GM23338 (cell line): ENCODE measurements at regions not wholly inside any gene's neighbourhood (a gene's known extent, or its start where the extent isn't known, plus 50 kb on each side); places are given as distances from the start of the nearest gene placed in this dataset.

Experiments used
- ATAC-seq: fragments of 200-7000 bp; cut with Tn5 transposase; 3 replicates; pipeline ENCODE4 v1.9.1; 2020
- DNase-seq: peaks from one replicate; pipeline ENCODE4 v3.0.0-alpha.2; 2015; ENCODE audit warnings: low spot score
- H2AFZ ChIP-seq: fragments of 200-600 bp; sonication (generic); 2 replicates; pipeline ENCODE4 v1.8.0; 2016; ENCODE audit warnings: antibody characterized with exemption, mild to moderate bottlenecking, moderate library complexity
- H3F3A ChIP-seq: fragments of 200-600 bp; sonication (generic); replicated peaks from 2 replicates; pipeline ENCODE4 v1.8.0; 2017; ENCODE audit warnings: antibody characterized with exemption, mixed run types, low read depth
- H3K27ac ChIP-seq: fragments of 200-600 bp; sonication (generic); 2 replicates; pipeline ENCODE4 v1.6.1; 2016; ENCODE audit warnings: low read depth
- H3K27me3 ChIP-seq: fragments of 200-600 bp; sonication (generic); 2 replicates; pipeline ENCODE4 v1.8.0; 2016; ENCODE audit warnings: mild to moderate bottlenecking, mixed run types, moderate library complexity; ENCODE audit not compliant: insufficient read depth
- H3K36me3 ChIP-seq: fragments of 200-600 bp; sonication (generic); 2 replicates; pipeline ENCODE4 v1.8.0; 2016; ENCODE audit warnings: mild to moderate bottlenecking; ENCODE audit not compliant: insufficient read depth
- H3K4me1 ChIP-seq: fragments of 200-600 bp; sonication (generic); 2 replicates; pipeline ENCODE4 v1.8.0; 2016; ENCODE audit warnings: mild to moderate bottlenecking, moderate library complexity; ENCODE audit not compliant: insufficient read depth
- H3K4me2 ChIP-seq: fragments of 200-600 bp; sonication (generic); 2 replicates; pipeline ENCODE4 v1.7.1; 2017; ENCODE audit warnings: mixed run types
- H3K4me3 ChIP-seq: fragments of 200-600 bp; sonication (generic); 2 replicates; pipeline ENCODE4 v1.6.1; 2016; ENCODE audit warnings: mixed run types
- H3K79me2 ChIP-seq: fragments of 200-600 bp; sonication (generic); replicated peaks from 2 replicates; pipeline ENCODE4 v1.8.0; 2017; ENCODE audit warnings: mild to moderate bottlenecking; ENCODE audit not compliant: insufficient read depth
- H3K9me2 ChIP-seq: fragments of 200-600 bp; sonication (generic); 2 replicates; pipeline ENCODE4 v1.8.0; 2017; ENCODE audit not compliant: insufficient read depth
- H4K20me1 ChIP-seq: fragments of 200-600 bp; sonication (generic); replicated peaks from 2 replicates; pipeline ENCODE4 v1.8.0; 2017; ENCODE audit warnings: mild to moderate bottlenecking; ENCODE audit not compliant: insufficient read depth
- H3K27ac Mint-ChIP-seq: 2 replicates; pipeline ENCODE4 v1.8.0; 2020; ENCODE audit warnings: inconsistent platforms, mild to moderate bottlenecking, moderate library complexity, mixed read lengths
- H3K27me3 Mint-ChIP-seq: 3 replicates; pipeline ENCODE4 v1.8.0; 2022; ENCODE audit warnings: low read depth, mild to moderate bottlenecking, moderate library complexity, mixed read lengths, inconsistent platforms; ENCODE audit not compliant: insufficient read depth, poor library complexity
- H3K36me3 Mint-ChIP-seq: 3 replicates; pipeline ENCODE4 v1.8.0; 2021; ENCODE audit warnings: low read depth, mild to moderate bottlenecking, inconsistent platforms, moderate library complexity, mixed read lengths
- H3K4me1 Mint-ChIP-seq: 3 replicates; pipeline ENCODE4 v1.8.0; 2020; ENCODE audit warnings: mild to moderate bottlenecking, inconsistent platforms, mixed read lengths
- H3K4me3 Mint-ChIP-seq: 3 replicates; pipeline ENCODE4 v1.8.0; 2021; ENCODE audit warnings: moderate library complexity, mild to moderate bottlenecking, inconsistent platforms, mixed read lengths
- H3K9me3 Mint-ChIP-seq: 3 replicates; pipeline ENCODE4 v1.8.0; 2020; ENCODE audit warnings: moderate library complexity, mild to moderate bottlenecking, inconsistent platforms, mixed read lengths
- CREB1 ChIP-seq: fragments of 250-450 bp; sonication (Bioruptor Pico); IDR thresholded peaks from 2 replicates; pipeline ENCODE4 v1.5.0; 2020; ENCODE audit warnings: low read depth, mild to moderate bottlenecking, moderate library complexity
- CTCF ChIP-seq, 2 experiments: fragments of 200-600 bp in 1 of 2; sonication (generic) in 1 of 2; conservative IDR thresholded peaks; 2 replicates each; pipeline versions ENCODE4 v1.5.1 to v1.6.1; 2016 to 2017; ENCODE audit warnings: antibody characterized with exemption in 2 of 2, low read depth in 2 of 2, mild to moderate bottlenecking in 2 of 2, moderate library complexity in 1 of 2
- ETS1 ChIP-seq: IDR thresholded peaks from 2 replicates; pipeline ENCODE4 v1.6.1; 2016; ENCODE audit warnings: antibody characterized with exemption
- EZH2 ChIP-seq: fragments of 200-600 bp; sonication (generic); IDR thresholded peaks from one replicate; pipeline ENCODE4 v1.8.0; 2017; ENCODE audit warnings: antibody characterized with exemption, mild to moderate bottlenecking, low read depth; ENCODE audit not compliant: unreplicated experiment
- EZH2phosphoT487 ChIP-seq: fragments of 200-600 bp; sonication (generic); IDR thresholded peaks from one replicate; pipeline ENCODE4 v1.8.1; 2018; ENCODE audit warnings: antibody characterized with exemption; ENCODE audit not compliant: unreplicated experiment
- JUNB ChIP-seq: IDR thresholded peaks from one replicate; pipeline ENCODE4 v1.6.1; 2016; ENCODE audit warnings: antibody characterized with exemption; ENCODE audit not compliant: unreplicated experiment
- NANOG ChIP-seq: IDR thresholded peaks from 2 replicates; pipeline ENCODE4 v1.6.1; 2016; ENCODE audit warnings: antibody characterized with exemption, borderline replicate concordance
- POLR2AphosphoS5 ChIP-seq: IDR thresholded peaks from 2 replicates; pipeline ENCODE4 v1.6.1; 2016; ENCODE audit warnings: antibody characterized with exemption, low read depth
- REST ChIP-seq: IDR thresholded peaks from one replicate; pipeline ENCODE4 v1.6.1; 2018; ENCODE audit warnings: antibody characterized with exemption; ENCODE audit not compliant: unreplicated experiment
- STAT1 ChIP-seq: IDR thresholded peaks from one replicate; pipeline ENCODE4 v1.6.1; 2016; ENCODE audit warnings: antibody characterized with exemption; ENCODE audit not compliant: unreplicated experiment
- ZNF114 ChIP-seq: fragments of 250-450 bp; sonication (Bioruptor Pico); IDR thresholded peaks from 2 replicates; pipeline ENCODE4 v1.5.0; 2020; ENCODE audit warnings: mild to moderate bottlenecking, moderate library complexity
- ZNF331 ChIP-seq: fragments of 250-450 bp; sonication (Bioruptor Pico); IDR thresholded peaks from 2 replicates; pipeline ENCODE4 v1.5.0; 2020; ENCODE audit warnings: low read depth, mild to moderate bottlenecking, moderate library complexity
- TF ChIP-seq, protein P1 (sequence below): fragments of 250-450 bp; sonication (Bioruptor Pico); IDR thresholded peaks from 2 replicates; pipeline ENCODE4 v1.5.0; 2020; ENCODE audit warnings: mild to moderate bottlenecking, moderate library complexity

- Mint-ChIP-seq H3K36me3 (peaks cover 3% of the 10 kb centered on the region; the same call in 1 of the 3 replicates), H3K27me3 (peaks cover 25% of the 10 kb centered on the region), H3K4me1 (peaks cover 41% of the 10 kb centered on the region), H3K27ac (no peak overlapping the region), H3K9me3 (peaks cover 2% of the 10 kb centered on the region; the same call in 1 of the 3 replicates), H3K4me3 (no peak overlapping the region)
- Histone ChIP-seq H3K4me3 (no peak overlapping the region), H3K4me2 (no peak overlapping the region), H4K20me1 (no peaks in the 10 kb centered on the region), H2AFZ (no peak overlapping the region), H3K9me2 (peaks cover 9% of the 10 kb centered on the region; the same call in 1 of the 2 replicates), H3F3A (no peaks in the 10 kb centered on the region), H3K4me1 (peaks cover 33% of the 10 kb centered on the region), H3K36me3 (no peaks in the 10 kb centered on the region), H3K27ac (no peak overlapping the region), H3K27me3 (peaks cover 23% of the 10 kb centered on the region), H3K79me2 (no peaks in the 10 kb centered on the region)
- TF ChIP-seq ZNF331 (CRISPR knock-in tag): no peak
- TF ChIP-seq STAT1: no peak
- TF ChIP-seq ZNF114: no peak
- TF ChIP-seq, protein P1, sequence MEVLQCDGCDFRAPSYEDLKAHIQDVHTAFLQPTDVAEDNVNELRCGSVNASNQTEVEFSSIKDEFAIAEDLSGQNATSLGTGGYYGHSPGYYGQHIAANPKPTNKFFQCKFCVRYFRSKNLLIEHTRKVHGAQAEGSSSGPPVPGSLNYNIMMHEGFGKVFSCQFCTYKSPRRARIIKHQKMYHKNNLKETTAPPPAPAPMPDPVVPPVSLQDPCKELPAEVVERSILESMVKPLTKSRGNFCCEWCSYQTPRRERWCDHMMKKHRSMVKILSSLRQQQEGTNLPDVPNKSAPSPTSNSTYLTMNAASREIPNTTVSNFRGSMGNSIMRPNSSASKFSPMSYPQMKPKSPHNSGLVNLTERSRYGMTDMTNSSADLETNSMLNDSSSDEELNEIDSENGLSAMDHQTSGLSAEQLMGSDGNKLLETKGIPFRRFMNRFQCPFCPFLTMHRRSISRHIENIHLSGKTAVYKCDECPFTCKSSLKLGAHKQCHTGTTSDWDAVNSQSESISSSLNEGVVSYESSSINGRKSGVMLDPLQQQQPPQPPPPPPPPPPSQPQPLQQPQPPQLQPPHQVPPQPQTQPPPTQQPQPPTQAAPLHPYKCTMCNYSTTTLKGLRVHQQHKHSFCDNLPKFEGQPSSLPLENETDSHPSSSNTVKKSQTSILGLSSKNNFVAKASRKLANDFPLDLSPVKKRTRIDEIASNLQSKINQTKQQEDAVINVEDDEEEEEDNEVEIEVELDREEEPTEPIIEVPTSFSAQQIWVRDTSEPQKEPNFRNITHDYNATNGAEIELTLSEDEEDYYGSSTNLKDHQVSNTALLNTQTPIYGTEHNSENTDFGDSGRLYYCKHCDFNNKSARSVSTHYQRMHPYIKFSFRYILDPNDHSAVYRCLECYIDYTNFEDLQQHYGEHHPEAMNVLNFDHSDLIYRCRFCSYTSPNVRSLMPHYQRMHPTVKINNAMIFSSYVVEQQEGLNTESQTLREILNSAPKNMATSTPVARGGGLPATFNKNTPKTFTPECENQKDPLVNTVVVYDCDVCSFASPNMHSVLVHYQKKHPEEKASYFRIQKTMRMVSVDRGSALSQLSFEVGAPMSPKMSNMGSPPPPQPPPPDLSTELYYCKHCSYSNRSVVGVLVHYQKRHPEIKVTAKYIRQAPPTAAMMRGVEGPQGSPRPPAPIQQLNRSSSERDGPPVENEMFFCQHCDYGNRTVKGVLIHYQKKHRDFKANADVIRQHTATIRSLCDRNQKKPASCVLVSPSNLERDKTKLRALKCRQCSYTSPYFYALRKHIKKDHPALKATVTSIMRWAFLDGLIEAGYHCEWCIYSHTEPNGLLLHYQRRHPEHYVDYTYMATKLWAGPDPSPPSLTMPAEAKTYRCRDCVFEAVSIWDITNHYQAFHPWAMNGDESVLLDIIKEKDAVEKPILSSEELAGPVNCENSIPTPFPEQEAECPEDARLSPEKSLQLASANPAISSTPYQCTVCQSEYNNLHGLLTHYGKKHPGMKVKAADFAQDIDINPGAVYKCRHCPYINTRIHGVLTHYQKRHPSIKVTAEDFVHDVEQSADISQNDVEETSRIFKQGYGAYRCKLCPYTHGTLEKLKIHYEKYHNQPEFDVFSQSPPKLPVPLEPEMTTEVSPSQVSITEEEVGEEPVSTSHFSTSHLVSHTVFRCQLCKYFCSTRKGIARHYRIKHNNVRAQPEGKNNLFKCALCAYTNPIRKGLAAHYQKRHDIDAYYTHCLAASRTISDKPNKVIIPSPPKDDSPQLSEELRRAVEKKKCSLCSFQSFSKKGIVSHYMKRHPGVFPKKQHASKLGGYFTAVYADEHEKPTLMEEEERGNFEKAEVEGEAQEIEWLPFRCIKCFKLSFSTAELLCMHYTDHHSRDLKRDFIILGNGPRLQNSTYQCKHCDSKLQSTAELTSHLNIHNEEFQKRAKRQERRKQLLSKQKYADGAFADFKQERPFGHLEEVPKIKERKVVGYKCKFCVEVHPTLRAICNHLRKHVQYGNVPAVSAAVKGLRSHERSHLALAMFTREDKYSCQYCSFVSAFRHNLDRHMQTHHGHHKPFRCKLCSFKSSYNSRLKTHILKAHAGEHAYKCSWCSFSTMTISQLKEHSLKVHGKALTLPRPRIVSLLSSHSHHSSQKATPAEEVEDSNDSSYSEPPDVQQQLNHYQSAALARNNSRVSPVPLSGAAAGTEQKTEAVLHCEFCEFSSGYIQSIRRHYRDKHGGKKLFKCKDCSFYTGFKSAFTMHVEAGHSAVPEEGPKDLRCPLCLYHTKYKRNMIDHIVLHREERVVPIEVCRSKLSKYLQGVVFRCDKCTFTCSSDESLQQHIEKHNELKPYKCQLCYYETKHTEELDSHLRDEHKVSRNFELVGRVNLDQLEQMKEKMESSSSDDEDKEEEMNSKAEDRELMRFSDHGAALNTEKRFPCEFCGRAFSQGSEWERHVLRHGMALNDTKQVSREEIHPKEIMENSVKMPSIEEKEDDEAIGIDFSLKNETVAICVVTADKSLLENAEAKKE: no peak
- no peak for TF ChIP-seq ETS1
- TF ChIP-seq JUNB: no peak
- no peak for TF ChIP-seq CREB1 (CRISPR knock-in tag)
- no peak for TF ChIP-seq POLR2AphosphoS5
- TF ChIP-seq CTCF (conservative IDR thresholded peaks at IDR 0.05; ENCODE audit: low read depth in 2 of 2): no peak
- no peak for TF ChIP-seq REST
- TF ChIP-seq EZH2phosphoT487: no peak
- no peak for TF ChIP-seq NANOG
- no peak for TF ChIP-seq EZH2
- ATAC-seq: no peak
- DNase-seq: no peak
These were observed 335.4 kb downstream of the SLC4A3 start for GRCh38 chr2:219962801-219963200.
